WTC11 (cell line): ENCODE measurements at regions not wholly inside any gene's neighbourhood (a gene's known extent, or its start where the extent isn't known, plus 50 kb on each side); places are given as distances from the start of the nearest gene placed in this dataset.

Experiments used
- CREB1 ChIP-seq: sonication (generic); formaldehyde crosslinking; IDR thresholded peaks from 2 replicates; pipeline ENCODE4 v1.8.0; 2023; ENCODE audit warnings: mild to moderate bottlenecking, missing genetic modification reagents
- ETV6 ChIP-seq: sonication (generic); formaldehyde crosslinking; IDR thresholded peaks from 2 replicates; pipeline ENCODE4 v1.8.1; 2022; ENCODE audit warnings: mild to moderate bottlenecking, missing genetic modification reagents
- HMGA2 ChIP-seq: fragments of 250-450 bp; sonication (Bioruptor Pico); IDR thresholded peaks from 2 replicates; pipeline ENCODE4 v1.4.0; 2021; ENCODE audit warnings: mild to moderate bottlenecking, moderate library complexity
- IRF2 ChIP-seq: sonication (generic); formaldehyde crosslinking; IDR thresholded peaks from 2 replicates; pipeline ENCODE4 v1.8.0; 2022; ENCODE audit warnings: low read depth, missing genetic modification reagents, borderline replicate concordance
- RELA ChIP-seq: sonication (generic); formaldehyde crosslinking; IDR thresholded peaks from 2 replicates; pipeline ENCODE4 v1.8.1; 2022; ENCODE audit warnings: missing genetic modification reagents, mild to moderate bottlenecking, borderline replicate concordance
- SP1 ChIP-seq: sonication (generic); formaldehyde crosslinking; conservative IDR thresholded peaks from 2 replicates; pipeline ENCODE4 v1.8.1; 2022; ENCODE audit warnings: missing genetic modification reagents
- TCF7 ChIP-seq: sonication (generic); formaldehyde crosslinking; IDR thresholded peaks from 2 replicates; pipeline ENCODE4 v1.8.0; 2022; ENCODE audit warnings: mild to moderate bottlenecking, low read depth, missing genetic modification reagents, moderate library complexity
- TF ChIP-seq, protein P1 (sequence below): sonication (generic); formaldehyde crosslinking; IDR thresholded peaks from 2 replicates; pipeline ENCODE4 v1.8.1; 2023; ENCODE audit warnings: mild to moderate bottlenecking, missing genetic modification reagents, moderate library complexity
- TF ChIP-seq, protein P2 (sequence below): fragments of 200-600 bp; IDR thresholded peaks from 2 replicates; pipeline ENCODE4 v1.8.0; 2022; ENCODE audit warnings: antibody characterized with exemption
- TF ChIP-seq, protein P3 (sequence below): sonication (generic); formaldehyde crosslinking; IDR thresholded peaks from 2 replicates; pipeline ENCODE4 v1.8.1; 2023; ENCODE audit warnings: mild to moderate bottlenecking, missing genetic modification reagents, borderline replicate concordance
- TF ChIP-seq, protein P4 (sequence below): sonication (generic); formaldehyde crosslinking; IDR thresholded peaks from 2 replicates; pipeline ENCODE4 v1.8.1; 2022; ENCODE audit warnings: low read depth, missing genetic modification reagents, borderline replicate concordance
- TF ChIP-seq, protein P5 (sequence below): sonication (generic); formaldehyde crosslinking; IDR thresholded peaks from 2 replicates; pipeline ENCODE4 v1.8.1; 2023; ENCODE audit warnings: mild to moderate bottlenecking, moderate library complexity, missing genetic modification reagents

DNA sequence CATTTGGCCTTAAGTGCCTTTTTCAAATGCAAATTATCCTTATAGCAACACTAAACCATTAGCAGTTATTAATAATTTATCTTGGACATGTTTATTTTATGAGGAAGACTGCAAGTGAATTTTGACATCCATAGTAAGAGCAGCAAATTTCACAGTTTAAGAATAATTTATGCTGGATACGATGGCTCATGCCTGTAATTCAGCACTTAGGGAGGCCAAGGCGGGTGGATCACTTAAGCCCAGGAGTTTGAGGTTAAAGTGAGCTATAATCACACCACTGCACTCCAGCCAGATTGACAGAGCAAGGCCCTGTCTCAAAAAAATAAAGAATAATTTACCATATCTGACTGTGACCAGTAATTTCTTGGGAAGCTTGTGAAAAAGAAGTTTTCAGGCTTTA is 286.2 kb downstream of the TMX3 start:
- TF ChIP-seq, protein P1, sequence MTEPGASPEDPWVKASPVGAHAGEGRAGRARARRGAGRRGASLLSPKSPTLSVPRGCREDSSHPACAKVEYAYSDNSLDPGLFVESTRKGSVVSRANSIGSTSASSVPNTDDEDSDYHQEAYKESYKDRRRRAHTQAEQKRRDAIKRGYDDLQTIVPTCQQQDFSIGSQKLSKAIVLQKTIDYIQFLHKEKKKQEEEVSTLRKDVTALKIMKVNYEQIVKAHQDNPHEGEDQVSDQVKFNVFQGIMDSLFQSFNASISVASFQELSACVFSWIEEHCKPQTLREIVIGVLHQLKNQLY = no peak
- TF ChIP-seq IRF2 (CRISPR knock-in tag) (no peak), TCF7 (CRISPR knock-in tag) (no peak), RELA (no peak), HMGA2 (no peak), SP1 (CRISPR knock-in tag) (no peak), ETV6 (CRISPR knock-in tag) (no peak), CREB1 (CRISPR knock-in tag) (no peak)
- TF ChIP-seq, protein P2, sequence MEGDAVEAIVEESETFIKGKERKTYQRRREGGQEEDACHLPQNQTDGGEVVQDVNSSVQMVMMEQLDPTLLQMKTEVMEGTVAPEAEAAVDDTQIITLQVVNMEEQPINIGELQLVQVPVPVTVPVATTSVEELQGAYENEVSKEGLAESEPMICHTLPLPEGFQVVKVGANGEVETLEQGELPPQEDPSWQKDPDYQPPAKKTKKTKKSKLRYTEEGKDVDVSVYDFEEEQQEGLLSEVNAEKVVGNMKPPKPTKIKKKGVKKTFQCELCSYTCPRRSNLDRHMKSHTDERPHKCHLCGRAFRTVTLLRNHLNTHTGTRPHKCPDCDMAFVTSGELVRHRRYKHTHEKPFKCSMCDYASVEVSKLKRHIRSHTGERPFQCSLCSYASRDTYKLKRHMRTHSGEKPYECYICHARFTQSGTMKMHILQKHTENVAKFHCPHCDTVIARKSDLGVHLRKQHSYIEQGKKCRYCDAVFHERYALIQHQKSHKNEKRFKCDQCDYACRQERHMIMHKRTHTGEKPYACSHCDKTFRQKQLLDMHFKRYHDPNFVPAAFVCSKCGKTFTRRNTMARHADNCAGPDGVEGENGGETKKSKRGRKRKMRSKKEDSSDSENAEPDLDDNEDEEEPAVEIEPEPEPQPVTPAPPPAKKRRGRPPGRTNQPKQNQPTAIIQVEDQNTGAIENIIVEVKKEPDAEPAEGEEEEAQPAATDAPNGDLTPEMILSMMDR = no peak
- TF ChIP-seq, protein P3, sequence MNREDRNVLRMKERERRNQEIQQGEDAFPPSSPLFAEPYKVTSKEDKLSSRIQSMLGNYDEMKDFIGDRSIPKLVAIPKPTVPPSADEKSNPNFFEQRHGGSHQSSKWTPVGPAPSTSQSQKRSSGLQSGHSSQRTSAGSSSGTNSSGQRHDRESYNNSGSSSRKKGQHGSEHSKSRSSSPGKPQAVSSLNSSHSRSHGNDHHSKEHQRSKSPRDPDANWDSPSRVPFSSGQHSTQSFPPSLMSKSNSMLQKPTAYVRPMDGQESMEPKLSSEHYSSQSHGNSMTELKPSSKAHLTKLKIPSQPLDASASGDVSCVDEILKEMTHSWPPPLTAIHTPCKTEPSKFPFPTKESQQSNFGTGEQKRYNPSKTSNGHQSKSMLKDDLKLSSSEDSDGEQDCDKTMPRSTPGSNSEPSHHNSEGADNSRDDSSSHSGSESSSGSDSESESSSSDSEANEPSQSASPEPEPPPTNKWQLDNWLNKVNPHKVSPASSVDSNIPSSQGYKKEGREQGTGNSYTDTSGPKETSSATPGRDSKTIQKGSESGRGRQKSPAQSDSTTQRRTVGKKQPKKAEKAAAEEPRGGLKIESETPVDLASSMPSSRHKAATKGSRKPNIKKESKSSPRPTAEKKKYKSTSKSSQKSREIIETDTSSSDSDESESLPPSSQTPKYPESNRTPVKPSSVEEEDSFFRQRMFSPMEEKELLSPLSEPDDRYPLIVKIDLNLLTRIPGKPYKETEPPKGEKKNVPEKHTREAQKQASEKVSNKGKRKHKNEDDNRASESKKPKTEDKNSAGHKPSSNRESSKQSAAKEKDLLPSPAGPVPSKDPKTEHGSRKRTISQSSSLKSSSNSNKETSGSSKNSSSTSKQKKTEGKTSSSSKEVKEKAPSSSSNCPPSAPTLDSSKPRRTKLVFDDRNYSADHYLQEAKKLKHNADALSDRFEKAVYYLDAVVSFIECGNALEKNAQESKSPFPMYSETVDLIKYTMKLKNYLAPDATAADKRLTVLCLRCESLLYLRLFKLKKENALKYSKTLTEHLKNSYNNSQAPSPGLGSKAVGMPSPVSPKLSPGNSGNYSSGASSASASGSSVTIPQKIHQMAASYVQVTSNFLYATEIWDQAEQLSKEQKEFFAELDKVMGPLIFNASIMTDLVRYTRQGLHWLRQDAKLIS (CRISPR knock-in tag) = no peak
- TF ChIP-seq, protein P4, sequence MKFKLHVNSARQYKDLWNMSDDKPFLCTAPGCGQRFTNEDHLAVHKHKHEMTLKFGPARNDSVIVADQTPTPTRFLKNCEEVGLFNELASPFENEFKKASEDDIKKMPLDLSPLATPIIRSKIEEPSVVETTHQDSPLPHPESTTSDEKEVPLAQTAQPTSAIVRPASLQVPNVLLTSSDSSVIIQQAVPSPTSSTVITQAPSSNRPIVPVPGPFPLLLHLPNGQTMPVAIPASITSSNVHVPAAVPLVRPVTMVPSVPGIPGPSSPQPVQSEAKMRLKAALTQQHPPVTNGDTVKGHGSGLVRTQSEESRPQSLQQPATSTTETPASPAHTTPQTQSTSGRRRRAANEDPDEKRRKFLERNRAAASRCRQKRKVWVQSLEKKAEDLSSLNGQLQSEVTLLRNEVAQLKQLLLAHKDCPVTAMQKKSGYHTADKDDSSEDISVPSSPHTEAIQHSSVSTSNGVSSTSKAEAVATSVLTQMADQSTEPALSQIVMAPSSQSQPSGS = no peak
- TF ChIP-seq, protein P5, sequence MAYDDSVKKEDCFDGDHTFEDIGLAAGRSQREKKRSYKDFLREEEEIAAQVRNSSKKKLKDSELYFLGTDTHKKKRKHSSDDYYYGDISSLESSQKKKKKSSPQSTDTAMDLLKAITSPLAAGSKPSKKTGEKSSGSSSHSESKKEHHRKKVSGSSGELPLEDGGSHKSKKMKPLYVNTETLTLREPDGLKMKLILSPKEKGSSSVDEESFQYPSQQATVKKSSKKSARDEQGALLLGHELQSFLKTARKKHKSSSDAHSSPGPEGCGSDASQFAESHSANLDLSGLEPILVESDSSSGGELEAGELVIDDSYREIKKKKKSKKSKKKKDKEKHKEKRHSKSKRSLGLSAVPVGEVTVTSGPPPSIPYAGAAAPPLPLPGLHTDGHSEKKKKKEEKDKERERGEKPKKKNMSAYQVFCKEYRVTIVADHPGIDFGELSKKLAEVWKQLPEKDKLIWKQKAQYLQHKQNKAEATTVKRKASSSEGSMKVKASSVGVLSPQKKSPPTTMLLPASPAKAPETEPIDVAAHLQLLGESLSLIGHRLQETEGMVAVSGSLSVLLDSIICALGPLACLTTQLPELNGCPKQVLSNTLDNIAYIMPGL = no peak
